ENCODE measurements at regions not wholly inside any gene's neighbourhood (a gene's known extent, or its start where the extent isn't known, plus 50 kb on each side); places are given as distances from the start of the nearest gene placed in this dataset.

DNA sequence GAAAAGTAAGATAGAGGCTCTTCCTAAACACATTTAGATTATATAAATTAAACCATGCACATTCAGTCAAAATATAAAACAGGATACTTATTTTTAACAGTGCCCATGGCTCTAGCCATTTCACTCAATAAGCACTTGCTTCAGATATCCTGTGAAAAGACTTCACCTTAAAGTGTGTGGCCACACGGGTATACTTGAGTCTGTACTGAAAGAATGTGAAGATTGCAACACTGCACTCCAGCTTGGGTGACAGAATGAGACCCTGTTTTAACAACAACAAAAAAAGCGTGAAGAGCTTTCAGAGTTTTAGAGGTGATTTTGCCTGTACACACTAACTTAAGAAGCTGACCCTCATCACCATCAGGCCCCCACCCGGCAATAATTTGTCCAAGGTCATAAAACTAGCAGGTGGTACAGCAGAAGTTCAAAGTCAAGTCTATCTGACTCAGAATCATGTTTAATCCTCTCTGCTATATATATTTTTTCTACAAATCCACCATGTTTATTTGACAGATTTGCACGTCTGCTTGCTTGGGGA, 203.5 kb upstream of the GUCY1A2 start:
- Histone ChIP-seq H3K4me1 (ENCODE audit: low read depth) (peaks cover 17% of the 10 kb centered on the region), H3K27me3 (no peaks in the 10 kb centered on the region), H3K27ac (no peak overlapping the region), H3K9me3 (ENCODE audit: low read depth) (no peaks in the 10 kb centered on the region), H3K4me3 (no peak overlapping the region), H3K36me3 (no peaks in the 10 kb centered on the region)
- TF ChIP-seq, protein P1, sequence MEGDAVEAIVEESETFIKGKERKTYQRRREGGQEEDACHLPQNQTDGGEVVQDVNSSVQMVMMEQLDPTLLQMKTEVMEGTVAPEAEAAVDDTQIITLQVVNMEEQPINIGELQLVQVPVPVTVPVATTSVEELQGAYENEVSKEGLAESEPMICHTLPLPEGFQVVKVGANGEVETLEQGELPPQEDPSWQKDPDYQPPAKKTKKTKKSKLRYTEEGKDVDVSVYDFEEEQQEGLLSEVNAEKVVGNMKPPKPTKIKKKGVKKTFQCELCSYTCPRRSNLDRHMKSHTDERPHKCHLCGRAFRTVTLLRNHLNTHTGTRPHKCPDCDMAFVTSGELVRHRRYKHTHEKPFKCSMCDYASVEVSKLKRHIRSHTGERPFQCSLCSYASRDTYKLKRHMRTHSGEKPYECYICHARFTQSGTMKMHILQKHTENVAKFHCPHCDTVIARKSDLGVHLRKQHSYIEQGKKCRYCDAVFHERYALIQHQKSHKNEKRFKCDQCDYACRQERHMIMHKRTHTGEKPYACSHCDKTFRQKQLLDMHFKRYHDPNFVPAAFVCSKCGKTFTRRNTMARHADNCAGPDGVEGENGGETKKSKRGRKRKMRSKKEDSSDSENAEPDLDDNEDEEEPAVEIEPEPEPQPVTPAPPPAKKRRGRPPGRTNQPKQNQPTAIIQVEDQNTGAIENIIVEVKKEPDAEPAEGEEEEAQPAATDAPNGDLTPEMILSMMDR (IDR thresholded peaks at IDR 0.05; ENCODE audit: low read depth, low read length) = no peak
- DNase-seq (ENCODE audit: low read depth in 1 of 2, low spot score in 1 of 2) = peak in 1 of 2 donors; percentile 63

DNA sequence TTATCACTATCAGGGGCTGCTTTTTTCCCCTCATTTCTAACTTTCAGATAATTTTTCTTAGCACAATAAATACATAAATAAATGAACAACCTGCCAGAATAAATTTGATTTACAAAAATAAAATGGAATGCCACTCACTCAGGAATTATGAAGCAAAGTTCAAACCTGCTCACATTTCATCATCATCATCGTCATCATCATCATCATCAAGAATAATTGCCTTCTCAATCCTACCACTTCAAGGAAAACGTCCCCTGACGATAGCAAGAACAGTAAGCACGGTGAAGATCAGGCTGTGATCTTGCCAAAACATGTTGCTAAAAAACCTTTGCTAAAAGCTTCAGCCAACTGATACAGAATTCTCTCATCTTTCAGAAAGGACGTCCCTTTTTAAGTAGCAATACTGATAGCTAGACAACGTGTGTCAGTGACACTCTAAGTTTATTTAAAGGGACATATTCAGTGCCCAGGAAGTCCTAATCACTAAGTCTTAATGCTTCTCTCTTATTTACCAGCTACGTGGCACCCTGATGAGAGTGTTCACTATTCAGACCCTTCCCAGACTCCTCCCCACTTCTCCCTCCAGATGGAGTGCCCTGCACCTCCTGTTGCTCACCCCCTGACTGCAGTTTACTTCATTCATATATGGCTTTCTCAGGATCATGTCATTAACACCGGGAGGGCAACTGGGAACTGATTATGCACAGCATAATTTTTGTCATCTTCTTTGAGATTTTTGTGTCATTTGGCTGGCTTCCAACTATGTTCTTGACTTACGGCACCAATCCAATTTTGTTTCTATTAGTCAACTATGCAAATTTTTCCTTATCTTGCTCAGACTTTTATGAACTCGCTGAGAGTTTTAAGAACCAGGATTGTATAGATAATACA, 200.1 kb upstream of the GUCY1A2 start:
- peaks cover 15% of the 10 kb centered on the region for H3K4me1 ChIP-seq (ENCODE audit: low read depth)
- peak in 1 of 2 donors; percentile 11 for DNase-seq (ENCODE audit: low read depth in 1 of 2, low spot score in 1 of 2)

DNA sequence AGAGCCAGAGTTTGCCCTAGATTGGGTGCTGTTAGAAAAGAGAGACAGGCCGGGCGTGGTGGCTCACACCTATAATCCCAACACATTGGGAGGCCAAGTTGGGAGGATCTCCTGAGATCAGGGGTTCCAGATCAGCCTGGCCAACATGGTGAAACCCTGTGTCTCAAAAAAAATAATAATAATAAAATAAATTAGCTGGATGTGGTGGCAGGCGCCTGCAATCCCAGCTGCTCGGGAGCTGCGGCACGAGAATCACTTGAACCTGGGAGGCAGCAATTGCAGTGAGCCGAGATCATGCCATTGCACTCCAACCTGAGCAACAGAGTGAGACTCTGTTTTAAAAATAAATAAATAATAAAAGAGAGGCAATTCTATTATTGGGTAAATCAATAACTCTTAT, 199.2 kb upstream of the GUCY1A2 start:
- no peak overlapping the region for H3K4me3 ChIP-seq
- TF ChIP-seq, protein P1 (IDR thresholded peaks at IDR 0.05; ENCODE audit: low read depth, low read length) = no peak

More for the DNA sequence above, 200.1 kb upstream of the GUCY1A2 start:
- TF ChIP-seq, protein P1 (IDR thresholded peaks at IDR 0.05; ENCODE audit: low read depth, low read length) = no peak
- no peaks in the 10 kb centered on the region for H3K9me3 ChIP-seq (ENCODE audit: low read depth)
- no peak overlapping the region for H3K27ac ChIP-seq
- H3K36me3 ChIP-seq = no peaks in the 10 kb centered on the region
- H3K27me3 ChIP-seq = no peaks in the 10 kb centered on the region
- H3K4me3 ChIP-seq = no peak overlapping the region

DNA sequence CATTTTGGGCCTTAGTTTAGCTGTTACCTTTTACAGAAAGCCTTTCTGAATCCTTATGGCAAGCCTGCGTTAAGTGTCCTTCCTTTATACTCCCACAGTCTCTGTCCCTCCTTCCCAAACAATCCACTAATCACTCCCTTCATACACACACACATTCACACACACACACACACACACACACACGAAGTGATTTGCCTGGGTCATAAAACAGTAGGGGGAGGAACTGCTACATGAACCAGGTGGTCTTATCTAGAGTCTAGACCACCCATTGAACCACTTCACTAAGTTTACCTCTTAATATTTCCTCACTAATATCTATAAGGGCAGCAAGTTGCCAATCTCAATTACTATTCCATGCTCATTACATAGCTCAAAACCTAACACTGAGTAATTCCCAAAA, 196.7 kb upstream of the GUCY1A2 start:
- H3K27ac ChIP-seq = no peak overlapping the region
- TF ChIP-seq, protein P1 (IDR thresholded peaks at IDR 0.05; ENCODE audit: low read depth, low read length) = no peak
- peaks cover 9% of the 10 kb centered on the region for H3K4me1 ChIP-seq (ENCODE audit: low read depth)
- no peaks in the 10 kb centered on the region for H3K27me3 ChIP-seq
- H3K36me3 ChIP-seq = no peaks in the 10 kb centered on the region
- no peak for DNase-seq (ENCODE audit: low read depth in 1 of 2, low spot score in 1 of 2)
- H3K4me3 ChIP-seq = no peak overlapping the region
- no peaks in the 10 kb centered on the region for H3K9me3 ChIP-seq (ENCODE audit: low read depth)

More for the DNA sequence above, 199.2 kb upstream of the GUCY1A2 start:
- Histone ChIP-seq H3K27me3 (no peaks in the 10 kb centered on the region), H3K9me3 (ENCODE audit: low read depth) (no peaks in the 10 kb centered on the region), H3K4me1 (ENCODE audit: low read depth) (peaks cover 14% of the 10 kb centered on the region), H3K36me3 (no peaks in the 10 kb centered on the region), H3K27ac (no peak overlapping the region)
- no peak for DNase-seq (ENCODE audit: low read depth in 1 of 2, low spot score in 1 of 2)

DNA sequence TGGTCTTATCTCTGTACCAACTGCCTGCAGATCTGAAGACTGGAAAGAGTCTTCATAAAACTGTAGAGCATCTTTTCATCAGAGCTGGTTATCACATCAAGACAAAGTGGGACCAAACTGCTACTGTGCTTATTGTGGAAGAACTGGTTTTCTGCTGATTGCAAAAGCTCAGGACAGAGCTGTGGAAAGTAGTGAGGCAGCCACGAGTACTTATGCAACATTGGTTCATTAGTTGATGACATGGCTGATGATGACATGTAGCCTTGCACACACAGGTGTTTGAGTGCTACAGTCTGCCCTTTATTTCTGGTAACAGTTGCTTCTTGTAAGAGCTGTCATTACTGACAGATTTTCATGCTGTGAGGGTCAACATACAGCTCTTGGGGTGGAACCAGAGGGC, 185.4 kb upstream of the GUCY1A2 start:
- H3K36me3 ChIP-seq = no peaks in the 10 kb centered on the region
- H3K27ac ChIP-seq = no peak overlapping the region
- no peak for DNase-seq (ENCODE audit: low read depth in 1 of 2, low spot score in 1 of 2)
- no peaks in the 10 kb centered on the region for H3K9me3 ChIP-seq (ENCODE audit: low read depth)
- no peak overlapping the region for H3K4me3 ChIP-seq
- H3K4me1 ChIP-seq (ENCODE audit: low read depth) = no peaks in the 10 kb centered on the region
- TF ChIP-seq, protein P1 (IDR thresholded peaks at IDR 0.05; ENCODE audit: low read depth, low read length) = no peak
- no peaks in the 10 kb centered on the region for H3K27me3 ChIP-seq
